IMR-90 (cell line): ENCODE measurements at regions not wholly inside any gene's neighbourhood (a gene's known extent, or its start where the extent isn't known, plus 50 kb on each side); places are given as distances from the start of the nearest gene placed in this dataset.

Source experiments
- ATAC-seq: fragments of 200-7000 bp; cut with Tn5 transposase; 2 replicates; pipeline ENCODE4 v1.9.1; 2020; ENCODE audit warnings: low read depth, mild to moderate bottlenecking, moderate library complexity
- BruUV-seq: library from RNA; stranded (reverse); fragments of 400-500 nt; replicated peaks from 2 replicates; lab custom pipeline; 2021; lab: Mats Ljungman, UMichigan
- CTCF ChIA-PET: fragments of 300-600 bp; formaldehyde crosslinking; extraction: SDS; loops from one replicate; lab custom pipeline; 2021; ENCODE audit warnings: antibody characterized with exemption; lab: Yijun Ruan, JAX
- POLR2A ChIA-PET: fragments of 300-600 bp; sonication (Branson Sonifier 250); formaldehyde crosslinking; loops from one replicate; lab custom pipeline; 2022; ENCODE audit warnings: antibody characterized with exemption; ENCODE audit not compliant: unreplicated experiment; lab: Charles Lee
- DNase-seq: peaks from one replicate; pipeline ENCODE4 v3.0.0; 2013
- H2AFZ ChIP-seq: replicated peaks from 2 replicates; pipeline ENCODE3; 2013; ENCODE audit warnings: low read length, mild to moderate bottlenecking; ENCODE audit not compliant: poor library complexity
- H2AK5ac ChIP-seq: 2 replicates; pipeline ENCODE4 v1.6.1; 2013; ENCODE audit warnings: low read depth, low read length, inconsistent platforms
- H2AK9ac ChIP-seq: replicated peaks from 2 replicates; pipeline ENCODE3; 2013; ENCODE audit warnings: mild to moderate bottlenecking, low read depth, low read length, moderate library complexity; ENCODE audit not compliant: poor library complexity
- H2BK120ac ChIP-seq: 2 replicates; pipeline ENCODE4 v1.6.1; 2013; ENCODE audit warnings: low read depth, low read length, inconsistent platforms
- H2BK15ac ChIP-seq: 3 replicates; pipeline ENCODE4 v1.6.1; 2013; ENCODE audit warnings: low read depth, low read length, inconsistent platforms
- H2BK20ac ChIP-seq: 2 replicates; pipeline ENCODE4 v1.6.1; 2013; ENCODE audit warnings: low read depth, mild to moderate bottlenecking, inconsistent platforms, low read length, moderate library complexity
- H2BK5ac ChIP-seq: 2 replicates; pipeline ENCODE4 v1.6.1; 2013; ENCODE audit warnings: mild to moderate bottlenecking, low read depth, low read length, inconsistent platforms; ENCODE audit not compliant: poor library complexity, severe bottlenecking
- H3K14ac ChIP-seq: replicated peaks from 2 replicates; pipeline ENCODE4 v1.6.1; 2013; ENCODE audit warnings: low read depth, low read length, inconsistent platforms
- H3K18ac ChIP-seq: 2 replicates; pipeline ENCODE4 v1.6.1; 2013; ENCODE audit warnings: low read depth, low read length, control low read depth
- H3K23ac ChIP-seq: 2 replicates; pipeline ENCODE4 v1.6.1; 2013; ENCODE audit warnings: low read depth, low read length, inconsistent platforms
- H3K27ac ChIP-seq: 2 replicates; pipeline ENCODE4 v1.5.1; 2013; ENCODE audit warnings: mild to moderate bottlenecking, control low read depth, low read length; ENCODE audit not compliant: insufficient read depth
- H3K27me3 ChIP-seq: 2 replicates; pipeline ENCODE4 v1.6.1; 2013; ENCODE audit warnings: low read length; ENCODE audit not compliant: control insufficient read depth, insufficient read depth
- H3K36me3 ChIP-seq: 2 replicates; pipeline ENCODE4 v1.6.1; 2013; ENCODE audit warnings: low read length, mixed read lengths; ENCODE audit not compliant: control insufficient read depth, insufficient read depth
- H3K4ac ChIP-seq: 2 replicates; pipeline ENCODE4 v1.6.1; 2013; ENCODE audit warnings: low read depth, low read length, inconsistent platforms
- H3K4me1 ChIP-seq: 2 replicates; pipeline ENCODE4 v1.6.1; 2013; ENCODE audit warnings: low read length, mixed read lengths; ENCODE audit not compliant: control insufficient read depth, insufficient read depth
- H3K4me2 ChIP-seq: 2 replicates; pipeline ENCODE4 v1.6.1; 2013; ENCODE audit warnings: low read depth, mild to moderate bottlenecking, control low read depth, low read length, moderate library complexity
- H3K4me3 ChIP-seq: 2 replicates; pipeline ENCODE4 v1.5.1; 2013; ENCODE audit warnings: low read depth, mild to moderate bottlenecking, control low read depth, low read length, moderate library complexity; ENCODE audit not compliant: insufficient read depth
- H3K56ac ChIP-seq: 2 replicates; pipeline ENCODE4 v1.6.1; 2013; ENCODE audit warnings: low read length, inconsistent platforms; ENCODE audit not compliant: insufficient read depth; ENCODE audit errors: extremely low read depth
- H3K79me1 ChIP-seq, 2 experiments: 2 replicates each; pipeline ENCODE4 v1.6.1; 2013; ENCODE audit warnings: low read length in 2 of 2, inconsistent platforms in 1 of 2, low read depth in 1 of 2
- H3K9ac ChIP-seq: 2 replicates; pipeline ENCODE4 v1.6.1; 2013; ENCODE audit warnings: low read depth, low read length, control low read depth
- H3K9me1 ChIP-seq: 2 replicates; pipeline ENCODE4 v1.6.1; 2013; ENCODE audit warnings: low read length, inconsistent platforms; ENCODE audit not compliant: insufficient read depth
- H3K9me3 ChIP-seq: 2 replicates; pipeline ENCODE4 v1.6.1; 2013; ENCODE audit warnings: low read length; ENCODE audit not compliant: control insufficient read depth, insufficient read depth
- H4K20me1 ChIP-seq: 2 replicates; pipeline ENCODE4 v1.6.1; 2013; ENCODE audit warnings: low read length, inconsistent platforms; ENCODE audit not compliant: insufficient read depth
- H4K5ac ChIP-seq: 2 replicates; pipeline ENCODE4 v1.6.1; 2013; ENCODE audit warnings: mild to moderate bottlenecking, low read depth, low read length, control low read depth
- H4K8ac ChIP-seq, 2 experiments: 2 replicates each; pipeline ENCODE4 v1.6.1; 2013; ENCODE audit warnings: low read depth in 2 of 2, low read length in 2 of 2, control low read depth in 1 of 2, inconsistent platforms in 1 of 2
- H4K91ac ChIP-seq: 2 replicates; pipeline ENCODE4 v1.6.1; 2013; ENCODE audit warnings: low read depth, low read length, inconsistent platforms; ENCODE audit not compliant: insufficient read depth
- BHLHE40 ChIP-seq: fragments of 150-350 bp; IDR thresholded peaks from 2 replicates; pipeline ENCODE4 v1.6.1; 2016; ENCODE audit warnings: mild to moderate bottlenecking, low read depth, low read length
- CEBPB ChIP-seq: IDR thresholded peaks from 2 replicates; pipeline ENCODE4 v1.6.1; 2012; ENCODE audit warnings: low read depth, low read length, improper control_type of control experiment
- CHD1 ChIP-seq: IDR thresholded peaks from 2 replicates; pipeline ENCODE4 v1.6.1; 2012; ENCODE audit warnings: low read depth, low read length, improper control_type of control experiment
- CTCF ChIP-seq: conservative IDR thresholded peaks from 2 replicates; pipeline ENCODE4 v1.5.1; 2012; ENCODE audit warnings: mild to moderate bottlenecking, low read depth, low read length, improper control_type of control experiment
- ELK1 ChIP-seq: fragments of 150-350 bp; IDR thresholded peaks from 2 replicates; pipeline ENCODE4 v1.6.1; 2016; ENCODE audit warnings: low read depth, mild to moderate bottlenecking, low read length, moderate library complexity, borderline replicate concordance
- FOS ChIP-seq: fragments of 150-350 bp; IDR thresholded peaks from 2 replicates; pipeline ENCODE4 v1.6.1; 2016; ENCODE audit warnings: low read depth, low read length
- MAFK ChIP-seq: IDR thresholded peaks from 2 replicates; pipeline ENCODE4 v1.6.1; 2012; ENCODE audit warnings: low read depth, low read length, improper control_type of control experiment
- MAZ ChIP-seq: IDR thresholded peaks from 2 replicates; pipeline ENCODE4 v1.6.1; 2012; ENCODE audit warnings: low read depth, mild to moderate bottlenecking, low read length, improper control_type of control experiment, moderate library complexity, borderline replicate concordance
- MXI1 ChIP-seq: IDR thresholded peaks from 2 replicates; pipeline ENCODE4 v1.6.1; 2012; ENCODE audit warnings: low read depth, mild to moderate bottlenecking, low read length, moderate library complexity, borderline replicate concordance
- NFE2L2 ChIP-seq: fragments of 150-350 bp; IDR thresholded peaks from 2 replicates; pipeline ENCODE4 v1.6.1; 2016; ENCODE audit warnings: low read depth, mild to moderate bottlenecking, low read length
- POLR2A ChIP-seq: IDR thresholded peaks from 2 replicates; pipeline ENCODE4 v1.6.1; 2012; ENCODE audit warnings: mild to moderate bottlenecking, low read depth, low read length
- RAD21 ChIP-seq: IDR thresholded peaks from 2 replicates; pipeline ENCODE4 v1.6.1; 2012; ENCODE audit warnings: low read length, improper control_type of control experiment
- RCOR1 ChIP-seq: IDR thresholded peaks from 2 replicates; pipeline ENCODE4 v1.6.1; 2012; ENCODE audit warnings: mild to moderate bottlenecking, low read length, improper control_type of control experiment; ENCODE audit not compliant: insufficient replicate concordance
- RFX5 ChIP-seq: IDR thresholded peaks from 2 replicates; pipeline ENCODE4 v1.8.0; 2012; ENCODE audit warnings: low read depth, mild to moderate bottlenecking, low read length, moderate library complexity
- SMC3 ChIP-seq: fragments of 150-350 bp; IDR thresholded peaks from 2 replicates; pipeline ENCODE4 v1.6.1; 2016; ENCODE audit warnings: low read depth, mild to moderate bottlenecking, antibody characterized with exemption, low read length, moderate library complexity
- USF2 ChIP-seq: fragments of 150-350 bp; IDR thresholded peaks from 2 replicates; pipeline ENCODE4 v1.6.1; 2017; ENCODE audit warnings: mild to moderate bottlenecking, antibody characterized with exemption, low read length, low read depth
- WGBS, 2 experiments: methylation state at CpG; one replicate each; pipeline versions ENCODE4 v1.1.5 to v1.1.7; 2013; ENCODE audit warnings: missing lambda C conversion rate in 2 of 2; ENCODE audit not compliant: insufficient read length in 1 of 2; ENCODE audit errors: extremely low coverage in 2 of 2; 5-methylcytosine and 5-hydroxymethylcytosine counted together
- dilution Hi-C: fragments of 300-500 bp; cut with HindIII; formaldehyde crosslinking; loops from one replicate; pipeline ENCODE4 v1.14.3; 2018; ENCODE audit warnings: low sequenced_read_pairs; ENCODE audit not compliant: unreplicated experiment
- in situ Hi-C: fragments of 300-500 bp; cut with MboI; formaldehyde crosslinking; loops from 3 replicates; pipeline ENCODE4 v1.14.3; 2019; ENCODE audit warnings: low sequenced_read_pairs, inconsistent platforms, mixed read lengths
- intact Hi-C: fragments of 100-400 bp; cut with micrococcal nuclease; formaldehyde crosslinking; loops from 2 replicates; pipeline ENCODE4 v1.10.0; 2022

GRCh38 chr6:159494586-159494972 is 198.5 kb downstream of the SOD2 start:
- POLR2A ChIA-PET: no interaction called here
- Histone ChIP-seq H2AFZ (no peak overlapping the region), H3K36me3 (no peaks in the 10 kb centered on the region), H3K4me3 (no peak overlapping the region), H3K14ac (no peak overlapping the region), H3K23ac (no peak overlapping the region), H3K27ac (no peak overlapping the region), H3K9ac (no peak overlapping the region), H3K79me1 (no peaks in the 10 kb centered on the region), H4K5ac (no peak overlapping the region), H3K27me3 (no peaks in the 10 kb centered on the region), H3K9me3 (peaks cover 6% of the 10 kb centered on the region; the same call in 1 of the 2 replicates), H2BK120ac (no peak overlapping the region), H3K18ac (no peak overlapping the region), H3K4ac (no peak overlapping the region), H2BK5ac (no peak overlapping the region), H3K56ac (no peak overlapping the region), H2AK9ac (no peak overlapping the region), H3K4me1 (no peaks in the 10 kb centered on the region), H2AK5ac (no peak overlapping the region), H2BK15ac (no peak overlapping the region), H4K91ac (no peak overlapping the region), H4K20me1 (no peaks in the 10 kb centered on the region), H2BK20ac (no peak overlapping the region), H3K9me1 (no peaks in the 10 kb centered on the region), H4K8ac (no peak overlapping the region), H3K4me2 (no peak overlapping the region)
- in situ Hi-C loops (no loop called here), dilution Hi-C loops (no loop called here), intact Hi-C loops (no loop called here)
- 56% methylated on average over 4 of the region's 5 CpGs; no CpG with 5 or more reads in 1 of the 2 experiments for WGBS, 2 experiments
- TF ChIP-seq CHD1 (no peak), RCOR1 (no peak), RAD21 (no peak), BHLHE40 (no peak), ELK1 (no peak), MXI1 (no peak), FOS (no peak), MAFK (no peak), CEBPB (no peak), POLR2A (no peak), CTCF (no peak), NFE2L2 (no peak), MAZ (no peak), SMC3 (no peak), RFX5 (no peak), USF2 (no peak)
- DNase-seq: no peak
- ATAC-seq: no peak
- BruUV-seq: no TSS peak
- CTCF ChIA-PET: interaction anchor here (1.1 kb wide), 1 partner anchor 9 kb away, joined by 4 read pairs; no protein-coding TSS in a partner anchor
